ENCODE measurements at regions not wholly inside any gene's neighbourhood (a gene's known extent, or its start where the extent isn't known, plus 50 kb on each side); places are given as distances from the start of the nearest gene placed in this dataset.

DNA sequence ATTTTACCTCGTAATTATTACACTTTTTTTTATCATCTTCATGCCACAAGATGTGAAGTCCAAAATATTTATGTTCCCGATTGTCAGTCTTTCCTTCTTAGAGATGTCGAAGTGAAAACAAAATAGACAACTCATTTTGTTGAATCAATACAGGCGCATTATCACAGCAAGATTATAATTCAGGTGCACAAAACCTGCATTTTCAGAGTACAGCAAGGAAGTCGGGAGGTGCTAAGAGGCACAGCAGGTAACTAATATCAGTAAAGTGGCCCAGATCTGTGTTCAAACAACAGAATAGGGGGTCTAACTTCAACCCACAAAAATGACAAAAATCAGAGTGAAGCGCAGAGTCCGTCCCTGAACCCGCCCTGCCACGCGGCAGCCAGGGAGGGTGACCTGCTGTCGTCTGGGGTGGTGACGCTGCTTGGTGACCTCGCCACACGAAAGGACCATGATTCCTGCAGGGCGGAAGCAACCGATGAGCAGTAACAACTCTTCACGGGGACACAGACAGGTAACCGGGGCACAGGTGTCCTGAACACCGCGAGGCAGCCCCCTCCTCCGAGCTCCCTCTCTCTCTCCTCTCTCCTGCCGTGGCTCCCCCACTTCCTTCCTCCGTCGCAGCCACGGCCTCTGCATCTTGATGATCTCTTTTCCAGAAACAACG lies 50.9 kb upstream of the SPACA7 start:
- DNase-seq (ENCODE audit: low read depth in 1 of 2, low spot score in 2 of 2) (no peak), FAIRE-seq (no peak)
- Histone ChIP-seq H3K27ac (ENCODE audit: low read depth, low read length) (no peak overlapping the region), H3K4me1 (replicated peaks in 1 of 4; ENCODE audit: control insufficient read depth in 3 of 4, insufficient read depth in 4 of 4, low read length in 3 of 4) (peaks cover 0 to 2% (median 0%) of the 10 kb centered on the region in 4 experiments; a peak in 2 of 7 replicates), H3K23ac (ENCODE audit: insufficient read length) (no peak overlapping the region), H3K27me3 (replicated peaks in 1 of 4; ENCODE audit: control insufficient read depth in 3 of 4, extremely low read depth in 1 of 4, insufficient read depth in 3 of 4, low read length in 3 of 4) (peaks cover 0 to 9% (median 5%) of the 10 kb centered on the region in 4 experiments; a peak in 5 of 7 replicates), H3K56ac (replicated peaks; ENCODE audit: insufficient read length, low read depth, low read length) (no peak overlapping the region), H3K79me2 (ENCODE audit: control insufficient read depth in 1 of 2, insufficient read depth in 2 of 2, low read length in 2 of 2) (no peaks in the 10 kb centered on the region; a peak in 1 of 4 replicates), H3K4ac (replicated peaks; ENCODE audit: insufficient read length, low read depth, low read length) (no peak overlapping the region), H2AFZ (ENCODE audit: low read length) (no peak overlapping the region), H3K79me1 (ENCODE audit: low read depth, low read length) (no peaks in the 10 kb centered on the region), H2BK12ac (ENCODE audit: low read depth, low read length) (peak overlapping the region; percentile 17; the same call in 1 of the 2 replicates), H4K5ac (ENCODE audit: insufficient read length, low read depth, low read length) (no peak overlapping the region), H3K9me3 (ENCODE audit: insufficient read depth in 2 of 2, low read depth in 1 of 2, low read length in 1 of 2) (no peaks in the 10 kb centered on the region), H2BK15ac (ENCODE audit: low read length) (no peak overlapping the region), H3K36me3 (ENCODE audit: control insufficient read depth in 2 of 4, insufficient read depth in 4 of 4, low read length in 3 of 4) (no peaks in the 10 kb centered on the region), H4K91ac (replicated peaks; ENCODE audit: insufficient read length, low read length) (no peak overlapping the region), H2BK5ac (ENCODE audit: low read depth, low read length) (no peak overlapping the region), H4K20me1 (replicated peaks in 1 of 2; ENCODE audit: control insufficient read depth in 1 of 2, insufficient read depth in 2 of 2, low read length in 2 of 2) (no peaks in the 10 kb centered on the region), H3K9ac (replicated peaks in 1 of 4; ENCODE audit: extremely low read depth in 1 of 4, low read depth in 3 of 4, low read length in 3 of 4) (no peak overlapping the region), H3K18ac (ENCODE audit: extremely low read depth, low read length) (no peak overlapping the region), H3K23me2 (ENCODE audit: low read depth, low read length) (peaks cover 3% of the 10 kb centered on the region), H3K14ac (ENCODE audit: insufficient read length) (no peak overlapping the region), H3K4me3 (ENCODE audit: extremely low read depth in 1 of 4, insufficient read depth in 2 of 4, low read depth in 3 of 4, low read length in 4 of 4) (no peak overlapping the region), H4K8ac (ENCODE audit: extremely low read depth, insufficient read depth, low read length) (no peak overlapping the region), H2BK120ac (replicated peaks; ENCODE audit: low read depth, low read length) (no peak overlapping the region), H3K4me2 (ENCODE audit: insufficient read depth in 1 of 2, low read depth in 2 of 2, low read length in 2 of 2) (no peak overlapping the region), H2BK20ac (ENCODE audit: low read length) (no peak overlapping the region), H2AK5ac (ENCODE audit: low read depth, low read length) (no peak overlapping the region)
- 85% methylated on average over 26 of the region's 26 CpGs; no CpG with 5 or more reads in 1 of the 2 experiments for WGBS, 2 experiments (ENCODE audit: extremely low coverage in 1 of 2, insufficient coverage in 1 of 2, insufficient read length in 1 of 2, insufficient replicate concordance in 2 of 2, low coverage in 1 of 2, low lambda C conversion rate in 2 of 2, missing lambda C conversion rate in 1 of 2)
- POLR2A ChIA-PET (ENCODE audit: partially characterized antibody) = interaction anchor here (0.6 kb wide), 1 partner anchor 43 kb away, joined by 4 read pairs; no protein-coding TSS in a partner anchor
- CTCF ChIA-PET (ENCODE audit: partially characterized antibody) = interaction anchor here (1.0 to 1.6 kb wide), 2 partner anchors 9 to 222 kb away, joined by 3 to 5 read pairs; no protein-coding TSS in a partner anchor
- TF ChIP-seq SP2 (IDR thresholded peaks at IDR 0.05; ENCODE audit: low read length) (no peak), MAFK (IDR thresholded peaks at IDR 0.05; ENCODE audit: low read depth, low read length) (no peak), RAD21 (IDR thresholded peaks at IDR 0.05 in 1 of 2, conservative IDR thresholded peaks at IDR 0.05 in 1 of 2; ENCODE audit: low read depth in 2 of 2, low read length in 2 of 2) (no peak), CREB1 (IDR thresholded peaks at IDR 0.05) (no peak), TAF1 (IDR thresholded peaks at IDR 0.05; ENCODE audit: low read depth, low read length) (no peak), BACH1 (IDR thresholded peaks at IDR 0.05; ENCODE audit: low read length) (no peak)
